ENCODE measurements at regions not wholly inside any gene's neighbourhood (a gene's known extent, or its start where the extent isn't known, plus 50 kb on each side); places are given as distances from the start of the nearest gene placed in this dataset.
A peak's percentile ranks its signal among the peaks of the same experiment; 100 is the strongest.

DNA sequence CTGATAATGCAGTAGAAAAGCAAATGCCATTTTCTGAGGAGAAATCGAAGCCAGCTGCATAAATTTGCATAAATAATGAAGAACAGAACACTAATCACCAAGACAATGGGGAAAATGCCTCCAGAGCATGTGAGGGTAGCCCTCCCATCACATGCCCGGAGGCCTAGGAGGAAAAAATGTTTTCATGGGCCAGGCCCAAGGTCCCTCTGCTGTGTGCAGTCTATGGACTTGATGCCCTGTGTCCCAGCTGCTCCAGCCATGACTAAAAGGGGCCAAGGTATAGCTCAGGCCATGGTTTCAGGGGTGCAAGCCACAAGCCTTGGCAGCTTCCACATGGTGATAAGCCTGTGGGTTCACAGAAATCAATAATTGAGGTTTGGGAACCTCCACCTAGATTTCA is 164.1 kb downstream of the HAO1 start:
- 8% methylated on average over 2 of the region's 2 CpGs for WGBS (ENCODE audit: missing lambda C conversion rate)
- Histone ChIP-seq H3K27ac (no peak overlapping the region), H3K4me3 (no peak overlapping the region), H3K4me2 (no peak overlapping the region), H3K4me1 (no peaks in the 10 kb centered on the region), H3K9me3 (peaks cover 17% of the 10 kb centered on the region)
- DNase-seq (ENCODE audit: low read depth in 1 of 2, low spot score in 1 of 2) (no peak), FAIRE-seq (no peak), ATAC-seq (no peak)
- ChIA-PET POLR2A (no interaction called here), CTCF (interaction anchor here (1.0 kb wide), 1 partner anchor 19 kb away, joined by 3 read pairs; no protein-coding TSS in a partner anchor)
- peak; percentile 83 for TF ChIP-seq ZFP36 (IDR thresholded peaks at IDR 0.05; ENCODE audit: borderline replicate concordance, partially characterized antibody)
- no peak for TF ChIP-seq KDM1A (IDR thresholded peaks at IDR 0.05; ENCODE audit: low read depth)

DNA sequence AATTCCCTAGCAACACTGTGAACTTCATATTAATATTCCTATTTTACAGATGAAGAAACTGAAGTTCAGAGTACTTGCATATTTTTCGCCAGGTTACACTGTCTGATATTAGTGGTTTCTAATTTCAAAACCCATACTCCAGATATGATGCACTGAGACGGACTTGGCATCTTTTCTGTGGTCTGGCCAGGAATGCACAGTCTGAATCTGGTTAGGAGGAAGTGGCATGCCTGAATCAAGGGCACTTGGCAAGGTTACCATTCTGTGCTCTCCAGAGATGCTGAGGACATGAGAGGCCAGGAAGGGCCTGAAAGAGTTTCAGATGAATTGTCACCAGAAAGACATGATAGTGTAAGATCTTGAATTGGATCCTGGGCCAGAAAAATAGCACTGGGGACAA is 150.1 kb downstream of the HAO1 start:
- H3K9me3 ChIP-seq = no peaks in the 10 kb centered on the region; the same call in 2 of the 3 replicates
- FAIRE-seq (peak; percentile 65), ATAC-seq (no peak), DNase-seq (ENCODE audit: low read depth in 1 of 2, low spot score in 1 of 2) (no peak)
- no peak overlapping the region for H3K4me2 ChIP-seq
- no peak for TF ChIP-seq EHMT2 (IDR thresholded peaks at IDR 0.05; ENCODE audit: low read depth)
- TF ChIP-seq, protein P1, sequence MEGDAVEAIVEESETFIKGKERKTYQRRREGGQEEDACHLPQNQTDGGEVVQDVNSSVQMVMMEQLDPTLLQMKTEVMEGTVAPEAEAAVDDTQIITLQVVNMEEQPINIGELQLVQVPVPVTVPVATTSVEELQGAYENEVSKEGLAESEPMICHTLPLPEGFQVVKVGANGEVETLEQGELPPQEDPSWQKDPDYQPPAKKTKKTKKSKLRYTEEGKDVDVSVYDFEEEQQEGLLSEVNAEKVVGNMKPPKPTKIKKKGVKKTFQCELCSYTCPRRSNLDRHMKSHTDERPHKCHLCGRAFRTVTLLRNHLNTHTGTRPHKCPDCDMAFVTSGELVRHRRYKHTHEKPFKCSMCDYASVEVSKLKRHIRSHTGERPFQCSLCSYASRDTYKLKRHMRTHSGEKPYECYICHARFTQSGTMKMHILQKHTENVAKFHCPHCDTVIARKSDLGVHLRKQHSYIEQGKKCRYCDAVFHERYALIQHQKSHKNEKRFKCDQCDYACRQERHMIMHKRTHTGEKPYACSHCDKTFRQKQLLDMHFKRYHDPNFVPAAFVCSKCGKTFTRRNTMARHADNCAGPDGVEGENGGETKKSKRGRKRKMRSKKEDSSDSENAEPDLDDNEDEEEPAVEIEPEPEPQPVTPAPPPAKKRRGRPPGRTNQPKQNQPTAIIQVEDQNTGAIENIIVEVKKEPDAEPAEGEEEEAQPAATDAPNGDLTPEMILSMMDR (IDR thresholded peaks at IDR 0.05) = no peak
- TF ChIP-seq RCOR1 (IDR thresholded peaks at IDR 0.05; ENCODE audit: low read depth, low read length) = no peak
- no peak for TF ChIP-seq HOXB13 (CRISPR knock-in tag; IDR thresholded peaks at IDR 0.05; ENCODE audit: low read depth)
- POLR2A ChIA-PET = no interaction called here
- CTCF ChIA-PET = no interaction called here
- H3K4me1 ChIP-seq = no peaks in the 10 kb centered on the region
- H3K4me3 ChIP-seq = no peak overlapping the region
- 39% methylated on average over 2 of the region's 2 CpGs for WGBS (ENCODE audit: missing lambda C conversion rate)
- H3K27ac ChIP-seq = no peak overlapping the region

DNA sequence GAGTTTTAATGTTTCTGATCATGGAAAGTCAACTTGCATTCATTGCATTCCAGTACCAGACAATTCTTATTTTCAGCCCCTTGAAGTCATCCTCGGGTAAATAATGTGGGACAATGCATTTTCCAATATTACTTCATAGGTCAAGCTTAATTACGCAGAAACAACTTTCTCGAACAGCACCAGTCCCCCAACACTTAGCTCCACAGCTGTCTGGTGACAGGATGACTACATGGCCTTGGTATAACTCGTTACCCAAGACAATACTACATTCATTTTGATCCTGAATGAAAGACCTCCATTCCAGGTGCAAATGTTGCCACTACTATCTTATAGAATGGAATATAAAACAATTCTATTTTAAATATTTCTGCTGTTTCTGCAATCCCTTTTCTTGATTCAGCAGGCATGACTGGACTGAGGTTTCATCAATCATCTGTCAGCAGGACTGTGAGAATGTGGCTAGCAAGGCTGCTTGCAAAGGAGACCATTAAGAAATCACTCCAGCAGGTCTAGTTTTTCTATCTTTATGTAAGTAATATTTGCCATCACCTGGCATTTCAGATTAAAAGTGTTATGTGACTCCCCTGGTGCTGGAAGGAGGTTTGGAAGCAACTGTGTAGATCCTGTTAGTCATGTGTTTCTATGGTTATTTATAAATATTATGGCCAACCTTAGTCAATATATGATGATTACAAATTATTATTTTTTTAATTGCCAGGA is 147.9 kb downstream of the HAO1 start:
- ATAC-seq = no peak
- CTCF ChIA-PET = no interaction called here
- no peak for FAIRE-seq
- DNase-seq (ENCODE audit: low read depth in 1 of 2, low spot score in 1 of 2) = no peak
- Histone ChIP-seq H3K9me3 (no peaks in the 10 kb centered on the region), H3K4me2 (no peak overlapping the region), H3K4me3 (no peak overlapping the region), H3K27ac (no peak overlapping the region), H3K4me1 (no peaks in the 10 kb centered on the region)
- WGBS (ENCODE audit: missing lambda C conversion rate) = 15% methylated on average over 4 of the region's 4 CpGs
- TF ChIP-seq, protein P2, sequence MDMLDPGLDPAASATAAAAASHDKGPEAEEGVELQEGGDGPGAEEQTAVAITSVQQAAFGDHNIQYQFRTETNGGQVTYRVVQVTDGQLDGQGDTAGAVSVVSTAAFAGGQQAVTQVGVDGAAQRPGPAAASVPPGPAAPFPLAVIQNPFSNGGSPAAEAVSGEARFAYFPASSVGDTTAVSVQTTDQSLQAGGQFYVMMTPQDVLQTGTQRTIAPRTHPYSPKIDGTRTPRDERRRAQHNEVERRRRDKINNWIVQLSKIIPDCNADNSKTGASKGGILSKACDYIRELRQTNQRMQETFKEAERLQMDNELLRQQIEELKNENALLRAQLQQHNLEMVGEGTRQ (IDR thresholded peaks at IDR 0.05) = no peak
- no peak for TF ChIP-seq CHD4 (IDR thresholded peaks at IDR 0.05; ENCODE audit: borderline replicate concordance)
- no peak for TF ChIP-seq ZC3H11A (IDR thresholded peaks at IDR 0.05)
- TF ChIP-seq PHF8 (IDR thresholded peaks at IDR 0.05; ENCODE audit: borderline replicate concordance, low read depth) = no peak
- no peak for TF ChIP-seq KDM1A (IDR thresholded peaks at IDR 0.05; ENCODE audit: low read depth)
- no peak for TF ChIP-seq TFCP2L1 (CRISPR knock-in tag; IDR thresholded peaks at IDR 0.05)
- POLR2A ChIA-PET = no interaction called here

DNA sequence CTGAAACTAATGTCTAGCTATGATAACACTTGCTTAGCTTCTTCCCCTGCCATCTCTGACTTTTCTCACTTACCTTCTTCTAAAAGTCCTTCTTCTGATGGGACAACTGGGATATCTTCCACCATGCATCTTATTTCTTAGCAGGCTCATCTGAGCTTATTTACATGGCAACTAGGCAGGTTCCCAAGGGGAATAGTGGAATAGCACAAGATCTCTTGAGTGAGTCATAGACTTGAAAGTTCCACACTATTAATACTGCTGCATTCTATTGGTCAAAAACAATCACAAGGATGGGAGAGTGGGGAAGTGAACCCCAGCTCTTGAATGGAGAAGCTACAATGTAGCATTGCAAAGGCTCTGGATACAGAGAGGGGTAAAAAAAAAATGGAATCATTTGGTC is 142.1 kb downstream of the HAO1 start:
- Histone ChIP-seq H3K4me3 (no peak overlapping the region), H3K27ac (no peak overlapping the region), H3K4me1 (no peaks in the 10 kb centered on the region), H3K9me3 (no peaks in the 10 kb centered on the region), H3K4me2 (no peak overlapping the region)
- POLR2A ChIA-PET = no interaction called here
- CTCF ChIA-PET = interaction anchor here (1.7 kb wide), 1 partner anchor 61 kb away, joined by 4 read pairs; no protein-coding TSS in a partner anchor
- ATAC-seq (no peak), DNase-seq (ENCODE audit: low read depth in 1 of 2, low spot score in 1 of 2) (no peak), FAIRE-seq (no peak)
- no peak for TF ChIP-seq HOXB13 (CRISPR knock-in tag; IDR thresholded peaks at IDR 0.05; ENCODE audit: low read depth)
- TF ChIP-seq, protein P2 (IDR thresholded peaks at IDR 0.05) = no peak
- TF ChIP-seq, protein P3, sequence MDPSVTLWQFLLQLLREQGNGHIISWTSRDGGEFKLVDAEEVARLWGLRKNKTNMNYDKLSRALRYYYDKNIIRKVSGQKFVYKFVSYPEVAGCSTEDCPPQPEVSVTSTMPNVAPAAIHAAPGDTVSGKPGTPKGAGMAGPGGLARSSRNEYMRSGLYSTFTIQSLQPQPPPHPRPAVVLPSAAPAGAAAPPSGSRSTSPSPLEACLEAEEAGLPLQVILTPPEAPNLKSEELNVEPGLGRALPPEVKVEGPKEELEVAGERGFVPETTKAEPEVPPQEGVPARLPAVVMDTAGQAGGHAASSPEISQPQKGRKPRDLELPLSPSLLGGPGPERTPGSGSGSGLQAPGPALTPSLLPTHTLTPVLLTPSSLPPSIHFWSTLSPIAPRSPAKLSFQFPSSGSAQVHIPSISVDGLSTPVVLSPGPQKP (IDR thresholded peaks at IDR 0.05; ENCODE audit: low read depth, low read length) = no peak
- TF ChIP-seq POLR2A (IDR thresholded peaks at IDR 0.05; ENCODE audit: low read length) = no peak
- TF ChIP-seq, protein P4, sequence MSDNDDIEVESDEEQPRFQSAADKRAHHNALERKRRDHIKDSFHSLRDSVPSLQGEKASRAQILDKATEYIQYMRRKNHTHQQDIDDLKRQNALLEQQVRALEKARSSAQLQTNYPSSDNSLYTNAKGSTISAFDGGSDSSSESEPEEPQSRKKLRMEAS (IDR thresholded peaks at IDR 0.05) = no peak
- TF ChIP-seq RNF2 (IDR thresholded peaks at IDR 0.05; ENCODE audit: borderline replicate concordance, low read depth) = no peak

All from A549 (cell line).